ENCODE measurements at regions not wholly inside any gene's neighbourhood (a gene's known extent, or its start where the extent isn't known, plus 50 kb on each side); places are given as distances from the start of the nearest gene placed in this dataset.

DNA sequence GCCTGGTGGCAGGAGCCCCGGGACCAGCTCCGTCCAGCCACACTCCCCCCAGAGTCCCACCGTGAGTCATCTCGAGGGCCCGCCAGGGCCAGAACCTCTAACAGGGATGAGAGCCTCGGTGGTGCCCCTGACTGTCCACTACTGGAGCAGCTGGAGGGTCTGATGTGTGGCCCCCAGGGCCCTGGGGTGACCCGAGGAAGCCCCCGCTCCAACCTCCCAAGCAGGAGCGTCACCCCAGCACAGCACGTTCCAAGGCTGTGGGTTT is 135.9 kb upstream of the NKX1-1 start:
- Mint-ChIP-seq H3K9me3 (ENCODE audit: unreplicated experiment) (no peaks in the 10 kb centered on the region), H3K4me3 (ENCODE audit: unreplicated experiment) (no peak overlapping the region), H3K4me1 (ENCODE audit: low read depth, unreplicated experiment) (no peaks in the 10 kb centered on the region), H3K27ac (ENCODE audit: unreplicated experiment) (no peak overlapping the region), H3K27me3 (ENCODE audit: insufficient read depth, unreplicated experiment) (no peaks in the 10 kb centered on the region), H3K36me3 (ENCODE audit: insufficient read depth, unreplicated experiment) (no peaks in the 10 kb centered on the region)
- intact Hi-C loops (cut with micrococcal nuclease; ENCODE audit: unreplicated experiment) = no loop called here
- H3K9me3 ChIP-seq = no peaks in the 10 kb centered on the region
- ChIA-PET POLR2A (no interaction called here), CTCF (interaction anchor here (0.6 kb wide), 1 partner anchor 42 kb away, joined by 4 read pairs; no protein-coding TSS in a partner anchor)
- no peak overlapping the region for H3K4me3 ChIP-seq (ENCODE audit: low read depth, low read length)
- no peaks in the 10 kb centered on the region for H3K4me1 ChIP-seq
- no TSS peak for BruUV-seq (replicated peaks)
- H3K27me3 ChIP-seq (replicated peaks; ENCODE audit: control insufficient read depth, insufficient read depth, low read length) = no peaks in the 10 kb centered on the region
- no peak for DNase-seq
- TF ChIP-seq, protein P1, sequence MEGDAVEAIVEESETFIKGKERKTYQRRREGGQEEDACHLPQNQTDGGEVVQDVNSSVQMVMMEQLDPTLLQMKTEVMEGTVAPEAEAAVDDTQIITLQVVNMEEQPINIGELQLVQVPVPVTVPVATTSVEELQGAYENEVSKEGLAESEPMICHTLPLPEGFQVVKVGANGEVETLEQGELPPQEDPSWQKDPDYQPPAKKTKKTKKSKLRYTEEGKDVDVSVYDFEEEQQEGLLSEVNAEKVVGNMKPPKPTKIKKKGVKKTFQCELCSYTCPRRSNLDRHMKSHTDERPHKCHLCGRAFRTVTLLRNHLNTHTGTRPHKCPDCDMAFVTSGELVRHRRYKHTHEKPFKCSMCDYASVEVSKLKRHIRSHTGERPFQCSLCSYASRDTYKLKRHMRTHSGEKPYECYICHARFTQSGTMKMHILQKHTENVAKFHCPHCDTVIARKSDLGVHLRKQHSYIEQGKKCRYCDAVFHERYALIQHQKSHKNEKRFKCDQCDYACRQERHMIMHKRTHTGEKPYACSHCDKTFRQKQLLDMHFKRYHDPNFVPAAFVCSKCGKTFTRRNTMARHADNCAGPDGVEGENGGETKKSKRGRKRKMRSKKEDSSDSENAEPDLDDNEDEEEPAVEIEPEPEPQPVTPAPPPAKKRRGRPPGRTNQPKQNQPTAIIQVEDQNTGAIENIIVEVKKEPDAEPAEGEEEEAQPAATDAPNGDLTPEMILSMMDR (IDR thresholded peaks at IDR 0.05; ENCODE audit: insufficient read depth in 1 of 2, low read depth in 1 of 2, low read length in 1 of 2, severe bottlenecking in 1 of 2, unreplicated experiment in 1 of 2) = no peak
- H3K36me3 ChIP-seq (ENCODE audit: control insufficient read depth, insufficient read depth, low read length) = no peaks in the 10 kb centered on the region

DNA sequence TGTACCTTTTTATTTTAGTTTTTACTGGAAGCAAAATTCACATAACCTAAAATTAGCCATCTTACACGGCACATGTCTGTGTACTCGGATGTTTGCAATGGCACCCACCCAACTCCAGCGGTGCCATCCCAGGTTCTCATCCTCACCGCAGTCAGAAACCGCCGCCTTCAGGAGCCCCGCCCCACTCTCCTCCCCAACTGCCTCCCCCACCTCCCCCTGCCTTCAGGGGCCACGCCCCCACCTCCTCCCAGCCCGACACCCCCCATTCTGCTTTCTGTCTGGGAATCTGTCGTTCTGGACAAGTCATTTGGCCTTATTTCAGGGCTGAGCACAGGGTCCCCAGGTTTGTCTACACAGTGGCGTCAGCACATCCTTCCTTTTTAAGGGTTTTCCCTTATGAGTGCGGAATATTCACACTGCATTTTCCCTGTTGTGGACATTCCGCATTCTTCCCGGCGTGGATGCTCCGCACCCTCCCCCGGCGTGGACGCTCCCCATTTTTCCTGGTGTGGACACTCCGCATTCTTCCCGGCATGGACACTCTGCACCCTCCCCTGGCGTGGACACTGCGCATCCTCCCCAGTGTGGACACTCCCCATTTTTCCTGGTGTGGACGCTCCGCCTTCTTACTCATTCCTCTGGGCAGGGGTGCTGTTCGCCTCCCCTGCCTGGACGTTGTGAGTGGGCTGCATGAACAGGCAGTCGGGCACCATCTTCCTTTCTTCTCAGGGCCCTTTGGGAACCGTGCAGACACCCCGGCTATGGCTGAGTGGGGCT is 135.4 kb upstream of the NKX1-1 start:
- H3K36me3 Mint-ChIP-seq (ENCODE audit: insufficient read depth, unreplicated experiment) = no peaks in the 10 kb centered on the region
- DNase-seq = no peak
- CTCF ChIA-PET = interaction anchor here (0.6 kb wide), 1 partner anchor 42 kb away, joined by 4 read pairs; no protein-coding TSS in a partner anchor

DNA sequence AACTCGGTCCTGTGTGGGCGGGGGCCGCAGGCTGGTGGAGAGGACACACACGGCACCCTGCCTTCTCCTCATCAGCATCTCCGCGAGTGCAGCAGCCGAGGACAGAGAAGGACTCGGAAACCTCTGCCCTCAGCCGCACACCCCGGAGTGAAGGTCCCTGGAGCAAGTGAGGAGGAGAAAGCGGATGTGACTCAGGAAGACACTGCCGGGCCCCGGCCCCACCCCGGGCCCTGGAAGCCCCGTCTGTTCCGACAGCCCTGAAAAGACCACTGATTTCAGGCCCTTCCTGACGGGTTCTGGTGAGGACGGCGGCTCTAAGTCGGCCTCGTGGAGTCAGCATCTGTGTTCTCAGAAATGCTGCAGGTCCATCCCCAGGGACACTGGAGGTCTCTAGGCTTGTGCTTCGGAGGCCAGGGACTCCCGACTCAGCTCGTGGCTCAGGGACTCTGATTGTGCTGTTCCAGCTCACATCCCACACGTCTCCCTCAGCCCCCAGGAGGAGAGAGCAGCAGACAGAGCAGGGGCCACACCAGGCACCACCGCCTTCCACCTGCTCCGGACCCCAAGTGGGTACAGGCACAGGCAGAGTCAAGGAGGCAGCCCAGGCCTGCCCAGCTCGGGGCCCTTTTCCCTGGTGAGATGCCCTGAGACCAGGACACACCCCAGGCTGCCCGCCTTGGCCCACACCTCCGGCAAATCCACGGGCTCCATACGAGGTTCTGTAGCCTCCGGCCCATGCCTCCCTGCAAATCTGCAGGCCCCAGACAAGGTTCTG is 134.5 kb upstream of the NKX1-1 start:
- Histone ChIP-seq H3K4me3 (ENCODE audit: low read depth, low read length) (no peak overlapping the region), H3K36me3 (ENCODE audit: control insufficient read depth, insufficient read depth, low read length) (no peaks in the 10 kb centered on the region), H3K4me1 (no peaks in the 10 kb centered on the region), H3K27me3 (replicated peaks; ENCODE audit: control insufficient read depth, insufficient read depth, low read length) (no peaks in the 10 kb centered on the region), H3K9me3 (no peaks in the 10 kb centered on the region)
- intact Hi-C loops (cut with micrococcal nuclease; ENCODE audit: unreplicated experiment) = no loop called here
- POLR2A ChIA-PET = no interaction called here
- TF ChIP-seq, protein P1 (IDR thresholded peaks at IDR 0.05; ENCODE audit: insufficient read depth in 1 of 2, low read depth in 1 of 2, low read length in 1 of 2, severe bottlenecking in 1 of 2, unreplicated experiment in 1 of 2) = no peak
- BruUV-seq (replicated peaks) = no TSS peak
- Mint-ChIP-seq H3K36me3 (ENCODE audit: insufficient read depth, unreplicated experiment) (no peaks in the 10 kb centered on the region), H3K4me3 (ENCODE audit: unreplicated experiment) (no peak overlapping the region), H3K27me3 (ENCODE audit: insufficient read depth, unreplicated experiment) (no peaks in the 10 kb centered on the region), H3K27ac (ENCODE audit: unreplicated experiment) (no peak overlapping the region), H3K9me3 (ENCODE audit: unreplicated experiment) (no peaks in the 10 kb centered on the region), H3K4me1 (ENCODE audit: low read depth, unreplicated experiment) (no peaks in the 10 kb centered on the region)
- DNase-seq = no peak
- CTCF ChIA-PET = no interaction called here

More for the DNA sequence above, 135.4 kb upstream of the NKX1-1 start:
- no peaks in the 10 kb centered on the region for H3K9me3 ChIP-seq
- no peaks in the 10 kb centered on the region for H3K27me3 Mint-ChIP-seq (ENCODE audit: insufficient read depth, unreplicated experiment)
- intact Hi-C loops (cut with micrococcal nuclease; ENCODE audit: unreplicated experiment) = no loop called here
- no peaks in the 10 kb centered on the region for H3K4me1 Mint-ChIP-seq (ENCODE audit: low read depth, unreplicated experiment)
- no peaks in the 10 kb centered on the region for H3K27me3 ChIP-seq (replicated peaks; ENCODE audit: control insufficient read depth, insufficient read depth, low read length)
- no peak overlapping the region for H3K4me3 Mint-ChIP-seq (ENCODE audit: unreplicated experiment)
- no peak overlapping the region for H3K27ac Mint-ChIP-seq (ENCODE audit: unreplicated experiment)
- no TSS peak for BruUV-seq (replicated peaks)
- POLR2A ChIA-PET = no interaction called here
- no peaks in the 10 kb centered on the region for H3K4me1 ChIP-seq
- no peaks in the 10 kb centered on the region for H3K36me3 ChIP-seq (ENCODE audit: control insufficient read depth, insufficient read depth, low read length)
- no peak overlapping the region for H3K4me3 ChIP-seq (ENCODE audit: low read depth, low read length)
- TF ChIP-seq, protein P1 (IDR thresholded peaks at IDR 0.05; ENCODE audit: insufficient read depth in 1 of 2, low read depth in 1 of 2, low read length in 1 of 2, severe bottlenecking in 1 of 2, unreplicated experiment in 1 of 2) = no peak
- no peaks in the 10 kb centered on the region for H3K9me3 Mint-ChIP-seq (ENCODE audit: unreplicated experiment)

Measured in Caco-2 (cell line).